ENCODE measurements at regions not wholly inside any gene's neighbourhood (a gene's known extent, or its start where the extent isn't known, plus 50 kb on each side); places are given as distances from the start of the nearest gene placed in this dataset.

DNA sequence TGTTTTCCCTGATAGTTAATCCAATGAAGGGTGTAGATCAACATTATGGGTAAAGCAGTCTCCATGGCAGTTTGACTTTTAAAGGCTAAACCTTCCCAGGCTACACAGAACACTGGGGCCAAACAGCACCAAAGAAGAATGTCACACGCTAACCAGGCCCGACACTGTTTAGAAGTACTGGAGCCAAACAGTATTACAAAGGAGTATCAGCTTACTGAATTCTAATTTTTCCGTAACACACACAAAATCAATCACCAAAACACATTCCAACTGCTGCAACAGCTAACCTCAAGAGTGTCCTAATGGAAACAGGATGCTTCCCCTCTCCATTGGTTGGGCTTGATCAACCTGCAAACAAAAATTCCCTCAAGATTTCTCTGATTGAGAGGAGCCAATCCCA lies 783.5 kb downstream of the PCDH18 start:
- H3K4me1 ChIP-seq, result no peaks in the 10 kb centered on the region
- H3K36me3 ChIP-seq, result no peaks in the 10 kb centered on the region
- no peak overlapping the region for H3K27ac ChIP-seq
- no peaks in the 10 kb centered on the region for H3K27me3 ChIP-seq
- DNase-seq (no peak), ATAC-seq (ENCODE audit: low FRiP score in 2 of 2) (peak in 1 of 2 donors; percentile 34)
- WGBS, 2 donors, result 81 to 89% methylated on average over 3 of the region's 3 CpGs
- no peak overlapping the region for H3K4me3 ChIP-seq
- H3K9me3 ChIP-seq, result no peaks in the 10 kb centered on the region
- TF ChIP-seq EP300 (IDR thresholded peaks at IDR 0.05) (no peak), CTCF (IDR thresholded peaks at IDR 0.05) (no peak), POLR2A (IDR thresholded peaks at IDR 0.05) (no peak), POLR2AphosphoS5 (IDR thresholded peaks at IDR 0.05) (no peak)

DNA sequence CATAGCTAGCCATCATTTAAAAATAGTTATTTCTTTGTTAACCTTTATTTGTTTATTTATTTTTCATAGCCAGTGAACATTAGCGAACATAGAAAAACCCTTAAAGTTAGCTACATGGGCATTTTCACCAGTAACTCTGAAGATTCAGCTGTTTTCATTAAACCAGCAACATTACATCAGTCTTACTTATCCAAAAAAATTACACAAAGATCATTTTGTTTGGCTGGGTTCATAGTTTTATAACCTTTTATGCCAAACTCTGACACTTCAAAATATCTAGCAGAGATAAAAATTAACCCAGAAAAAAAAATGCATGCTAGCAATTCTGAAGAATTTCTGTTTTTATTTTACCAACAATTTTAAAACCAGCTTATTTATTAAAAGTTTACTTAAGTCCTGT lies 784.1 kb downstream of the PCDH18 start:
- Histone ChIP-seq H3K9me3 (no peaks in the 10 kb centered on the region), H3K36me3 (no peaks in the 10 kb centered on the region), H3K27ac (no peak overlapping the region), H3K27me3 (no peaks in the 10 kb centered on the region), H3K4me3 (no peak overlapping the region), H3K4me1 (no peaks in the 10 kb centered on the region)
- ATAC-seq (ENCODE audit: low FRiP score in 2 of 2) (no peak), DNase-seq (no peak)
- WGBS, 2 donors, result 76 to 79% methylated on average over 1 of the region's 1 CpG
- TF ChIP-seq POLR2A (IDR thresholded peaks at IDR 0.05), result no peak
- no peak for TF ChIP-seq POLR2AphosphoS5 (IDR thresholded peaks at IDR 0.05)
- TF ChIP-seq EP300 (IDR thresholded peaks at IDR 0.05), result no peak
- TF ChIP-seq CTCF (IDR thresholded peaks at IDR 0.05), result no peak

DNA sequence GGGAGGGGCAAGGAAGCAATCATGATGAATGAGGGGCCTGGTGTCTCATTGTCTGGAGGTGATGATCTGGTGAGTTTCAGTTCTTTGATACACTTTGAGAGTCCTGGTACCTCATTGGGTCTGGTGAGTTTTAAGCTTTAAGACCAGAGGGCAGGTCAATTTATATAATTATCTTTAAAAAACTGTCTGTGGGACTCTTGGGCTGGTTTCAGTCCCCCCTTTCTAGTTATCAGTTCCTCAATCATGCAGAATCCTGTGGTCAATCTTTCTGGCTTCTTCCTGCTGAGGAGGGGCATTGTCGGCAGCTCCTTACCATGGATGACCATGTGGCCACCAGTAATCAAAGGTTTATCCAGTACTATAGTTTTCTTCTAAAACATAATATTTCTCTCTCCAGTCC lies 789.1 kb downstream of the PCDH18 start:
- no peak overlapping the region for H3K27ac ChIP-seq
- H3K36me3 ChIP-seq, result no peaks in the 10 kb centered on the region
- 93 to 100% methylated on average over 1 of the region's 1 CpG for WGBS, 2 donors
- no peaks in the 10 kb centered on the region for H3K27me3 ChIP-seq
- no peak for TF ChIP-seq POLR2A (IDR thresholded peaks at IDR 0.05)
- TF ChIP-seq POLR2AphosphoS5 (IDR thresholded peaks at IDR 0.05), result no peak
- TF ChIP-seq CTCF (IDR thresholded peaks at IDR 0.05), result no peak
- no peak for TF ChIP-seq EP300 (IDR thresholded peaks at IDR 0.05)
- ATAC-seq (ENCODE audit: low FRiP score in 2 of 2), result no peak
- no peaks in the 10 kb centered on the region for H3K9me3 ChIP-seq
- DNase-seq, result no peak
- no peaks in the 10 kb centered on the region for H3K4me1 ChIP-seq
- no peak overlapping the region for H3K4me3 ChIP-seq

GRCh38 chr4:136742333-136742732 lies 790.0 kb downstream of the PCDH18 start:
- ATAC-seq (ENCODE audit: low FRiP score in 2 of 2), result no peak
- Histone ChIP-seq H3K9me3 (no peaks in the 10 kb centered on the region), H3K27ac (no peak overlapping the region), H3K36me3 (no peaks in the 10 kb centered on the region), H3K4me3 (no peak overlapping the region), H3K27me3 (no peaks in the 10 kb centered on the region), H3K4me1 (no peaks in the 10 kb centered on the region)
- no peak for DNase-seq
- 58 to 68% methylated on average over 3 of the region's 3 CpGs for WGBS, 2 donors
- TF ChIP-seq CTCF (IDR thresholded peaks at IDR 0.05) (no peak), POLR2AphosphoS5 (IDR thresholded peaks at IDR 0.05) (no peak), POLR2A (IDR thresholded peaks at IDR 0.05) (no peak), EP300 (IDR thresholded peaks at IDR 0.05) (no peak)

DNA sequence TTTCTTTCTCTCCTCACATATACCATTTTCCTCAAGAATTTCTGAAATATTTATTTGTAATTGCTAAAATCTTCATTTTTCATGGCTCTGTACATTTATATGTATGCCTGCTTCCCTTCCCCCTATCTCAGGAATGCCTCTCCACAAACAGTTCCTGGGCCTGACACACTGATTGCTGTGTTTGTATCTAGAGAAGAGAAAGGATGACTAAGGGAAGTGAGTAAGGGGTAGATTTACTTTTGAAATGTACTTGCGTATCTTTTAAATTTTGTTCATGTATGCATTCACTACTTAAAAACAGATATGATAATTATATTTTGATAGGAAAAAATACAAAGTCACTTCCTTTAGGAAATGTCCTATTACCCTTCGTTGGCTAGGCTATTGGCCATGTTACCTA lies 790.8 kb downstream of the PCDH18 start:
- Histone ChIP-seq H3K4me1 (no peaks in the 10 kb centered on the region), H3K27ac (no peak overlapping the region), H3K9me3 (no peaks in the 10 kb centered on the region), H3K36me3 (no peaks in the 10 kb centered on the region), H3K27me3 (no peaks in the 10 kb centered on the region), H3K4me3 (no peak overlapping the region)
- ATAC-seq (ENCODE audit: low FRiP score in 2 of 2) (no peak), DNase-seq (no peak)
- WGBS, 2 donors, result 67 to 70% methylated on average over 2 of the region's 2 CpGs
- TF ChIP-seq POLR2AphosphoS5 (IDR thresholded peaks at IDR 0.05) (no peak), POLR2A (IDR thresholded peaks at IDR 0.05) (no peak), CTCF (IDR thresholded peaks at IDR 0.05) (no peak), EP300 (IDR thresholded peaks at IDR 0.05) (no peak)
